GM18505 (cell line): ENCODE measurements at regions not wholly inside any gene's neighbourhood (a gene's known extent, or its start where the extent isn't known, plus 50 kb on each side); places are given as distances from the start of the nearest gene placed in this dataset.

Experiments
- ATAC-seq: cut with Tn5 transposase; IDR thresholded peaks from one replicate; pipeline ENCODE4 v1.9.1; 2021; ENCODE audit not compliant: unreplicated experiment
- POLR2A ChIP-seq: IDR thresholded peaks from 4 replicates; pipeline ENCODE4 v1.6.1; 2011; ENCODE audit warnings: borderline replicate concordance; ENCODE audit not compliant: insufficient read depth, insufficient read length; ENCODE audit errors: extremely low read depth

GRCh38 chr18:47587587-47587986 lies 336.1 kb upstream of the SKOR2 start:
- no peak for ATAC-seq
- no peak for TF ChIP-seq POLR2A

- no peak for ATAC-seq
- TF ChIP-seq POLR2A = no peak
These were observed 335.1 kb upstream of the SKOR2 start for GRCh38 chr18:47586418-47587070.

- TF ChIP-seq POLR2A = no peak
- ATAC-seq = no peak
These were observed 334.5 kb upstream of the SKOR2 start for GRCh38 chr18:47585914-47586313.

GRCh38 chr18:47585136-47585535 lies 333.7 kb upstream of the SKOR2 start:
- no peak for ATAC-seq
- TF ChIP-seq POLR2A = no peak

- no peak for ATAC-seq
- no peak for TF ChIP-seq POLR2A
These were observed 330.6 kb upstream of the SKOR2 start for GRCh38 chr18:47582093-47582492.

- no peak for TF ChIP-seq POLR2A
- no peak for ATAC-seq
These were observed 326.1 kb upstream of the SKOR2 start for GRCh38 chr18:47577520-47577919.

DNA sequence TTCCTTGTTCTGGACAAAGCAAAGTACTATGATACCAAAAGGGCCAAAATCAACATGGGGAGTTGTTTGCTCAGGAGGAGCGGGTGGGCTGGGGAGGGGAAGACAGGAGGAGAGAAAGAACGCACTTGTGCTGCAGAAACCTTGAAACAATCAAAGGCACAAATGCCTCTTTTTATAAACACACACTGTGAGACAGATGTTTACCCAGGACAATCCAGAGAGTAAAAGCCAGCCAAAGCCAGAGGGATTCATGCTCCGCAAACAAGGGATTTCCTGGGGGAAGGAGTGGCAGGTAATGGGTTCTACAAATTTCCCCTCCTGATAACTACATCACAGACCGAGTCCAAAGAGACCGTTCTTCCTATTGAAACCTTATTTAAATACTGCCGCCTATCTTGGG lies 323.5 kb upstream of the SKOR2 start:
- ATAC-seq = no peak
- TF ChIP-seq POLR2A = no peak

- no peak for TF ChIP-seq POLR2A
- no peak for ATAC-seq
These were observed 320.5 kb upstream of the SKOR2 start for GRCh38 chr18:47571957-47572356.

DNA sequence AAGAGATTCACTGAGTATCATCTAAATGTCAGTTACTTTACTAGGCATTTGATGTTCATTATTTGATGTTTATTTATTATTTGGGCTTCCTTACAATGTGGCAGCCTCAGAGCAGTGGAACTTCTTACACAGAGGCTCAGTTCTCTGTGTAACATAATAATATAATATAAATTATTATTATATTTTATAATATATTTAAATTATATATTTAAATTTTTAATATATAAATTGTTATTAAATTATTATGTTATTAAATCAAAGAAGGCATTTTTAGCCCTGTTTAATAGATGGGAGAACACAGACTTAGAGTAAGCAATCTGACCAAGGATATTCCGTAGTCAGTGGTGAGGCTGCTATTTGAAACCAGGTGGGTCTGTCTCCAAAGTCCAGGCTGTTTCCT lies 315.3 kb upstream of the SKOR2 start:
- TF ChIP-seq POLR2A = no peak
- no peak for ATAC-seq

GRCh38 chr18:47560723-47561715 lies 309.6 kb upstream of the SKOR2 start:
- no peak for TF ChIP-seq POLR2A
- no peak for ATAC-seq

DNA sequence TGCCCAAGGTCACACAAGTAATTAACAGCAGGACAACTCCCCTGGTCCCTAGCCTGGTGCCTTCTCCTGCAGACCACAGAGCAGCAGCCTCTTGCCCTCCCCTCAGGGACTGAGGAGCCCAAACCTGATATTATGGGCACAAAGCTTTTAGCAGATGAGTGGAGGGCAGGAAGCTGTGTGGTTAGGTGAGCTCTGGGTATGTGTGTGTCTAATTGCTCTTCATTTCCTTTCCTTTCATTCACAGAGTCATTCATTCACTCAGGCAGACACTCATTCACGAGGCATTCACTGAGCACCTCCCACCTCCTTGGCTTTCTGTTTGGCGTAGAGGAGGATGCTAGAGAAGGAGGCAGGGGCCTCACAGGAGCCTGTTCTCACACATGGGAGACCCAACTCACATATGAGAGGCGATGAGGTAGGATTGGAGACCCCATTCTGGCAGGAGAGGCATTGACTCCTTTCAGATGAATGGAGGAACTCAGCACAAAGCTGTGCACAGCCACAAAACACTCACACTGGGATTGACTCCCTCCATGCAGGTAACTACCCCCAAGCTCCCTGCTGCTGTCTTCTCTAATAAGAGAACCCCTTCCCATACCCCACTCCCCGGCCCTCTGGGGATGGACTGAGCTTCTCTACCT lies 306.8 kb upstream of the SKOR2 start:
- ATAC-seq = peak; percentile 69
- TF ChIP-seq POLR2A = no peak

GRCh38 chr18:47557160-47557559 lies 305.7 kb upstream of the SKOR2 start:
- TF ChIP-seq POLR2A = no peak
- ATAC-seq = no peak

- no peak for ATAC-seq
- TF ChIP-seq POLR2A = no peak
These were observed 301.3 kb upstream of the SKOR2 start for GRCh38 chr18:47552783-47553182.
